GM21723 (cell line): ENCODE measurements at regions not wholly inside any gene's neighbourhood (a gene's known extent, or its start where the extent isn't known, plus 50 kb on each side); places are given as distances from the start of the nearest gene placed in this dataset.
"Not testable (repeated sequence)": the region's sequence is repeated elsewhere in the genome, so short reads cannot be mapped to it uniquely, and the experiment has no call there.

Experiments used
- ATAC-seq: cut with Tn5 transposase; IDR thresholded peaks from one replicate; pipeline ENCODE4 v1.9.1; 2021; ENCODE audit warnings: mild to moderate bottlenecking, moderate library complexity; ENCODE audit not compliant: unreplicated experiment

- no peak for ATAC-seq
Measured at GRCh38 chr14:86780876-86781510, 1212.0 kb downstream of the GALC start.

DNA sequence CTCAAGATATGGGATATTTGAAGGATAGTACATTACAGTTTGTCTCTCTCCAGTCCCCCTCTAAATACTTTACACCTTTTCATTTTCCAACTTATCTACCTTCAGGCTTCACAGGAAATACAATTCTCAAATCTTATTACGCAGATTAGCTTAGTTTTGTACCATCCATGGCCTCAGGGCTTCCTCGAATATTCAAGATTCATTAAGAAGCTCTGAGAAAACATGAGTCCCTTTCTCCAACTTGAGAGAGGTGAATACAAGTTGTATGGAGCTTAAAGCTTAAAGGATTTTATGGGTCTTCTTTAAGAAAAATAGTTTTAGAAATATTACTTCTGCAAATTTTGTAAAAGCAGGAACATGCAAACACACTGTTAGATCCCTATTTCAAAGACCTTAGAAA, 1212.5 kb downstream of the GALC start:
- ATAC-seq, result no peak

GRCh38 chr14:86779416-86779815, 1213.6 kb downstream of the GALC start:
- ATAC-seq, result no peak

DNA sequence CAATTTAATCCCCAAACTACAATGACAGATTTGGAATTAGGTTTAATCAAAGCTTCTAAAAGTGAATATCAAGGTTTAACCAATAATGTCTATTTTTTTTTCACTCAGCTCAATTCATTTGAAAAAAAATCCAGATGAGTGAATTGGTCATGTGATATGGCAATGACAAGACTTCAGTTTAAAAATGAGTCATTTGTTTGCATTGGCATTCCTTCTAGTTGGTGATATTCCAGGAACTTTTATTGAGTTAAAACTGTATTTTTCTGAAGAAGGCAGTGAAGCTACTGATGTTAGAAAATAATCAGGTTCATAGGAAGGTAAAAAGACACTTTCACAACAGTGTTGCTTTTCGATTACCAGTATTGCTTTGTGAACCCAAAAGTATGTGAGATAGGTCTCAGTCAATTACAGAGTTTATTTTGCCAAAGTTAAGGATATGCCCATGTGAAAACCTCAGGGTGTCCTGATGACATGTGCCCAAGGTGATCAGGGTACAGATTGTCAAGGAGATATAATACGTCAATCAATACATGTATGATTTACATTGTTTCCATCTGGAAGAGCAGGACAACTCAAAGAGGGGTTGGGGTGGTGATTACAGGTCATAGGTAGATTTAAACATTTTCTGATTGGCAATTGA, 1214.9 kb downstream of the GALC start:
- ATAC-seq, result no peak

DNA sequence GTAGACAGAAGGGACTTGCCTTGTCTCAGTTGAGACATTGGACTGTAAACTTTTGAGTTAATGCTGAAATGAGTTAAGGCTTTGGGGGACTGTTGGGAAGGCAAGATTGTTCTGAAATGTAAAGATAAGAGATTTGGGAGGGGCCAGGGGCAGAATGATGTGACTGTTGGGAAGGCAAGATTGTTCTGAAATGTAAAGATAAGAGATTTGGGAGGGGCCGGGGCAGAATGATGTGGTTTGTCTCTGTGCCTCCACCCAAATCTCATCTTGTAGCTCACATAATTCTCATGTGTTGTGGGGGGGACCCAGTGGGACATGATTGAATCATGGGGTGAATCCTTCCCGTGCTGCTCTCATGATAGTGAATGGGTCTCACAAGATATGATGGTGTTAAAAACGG, 1217.1 kb downstream of the GALC start:
- ATAC-seq, result not testable (repeated sequence)

- no peak for ATAC-seq
Measured at GRCh38 chr14:86774916-86775315, 1218.1 kb downstream of the GALC start.

- no peak for ATAC-seq
Measured at GRCh38 chr14:86772075-86772474, 1220.9 kb downstream of the GALC start.

- ATAC-seq, result no peak
Measured at GRCh38 chr14:86770186-86770585, 1222.8 kb downstream of the GALC start.

DNA sequence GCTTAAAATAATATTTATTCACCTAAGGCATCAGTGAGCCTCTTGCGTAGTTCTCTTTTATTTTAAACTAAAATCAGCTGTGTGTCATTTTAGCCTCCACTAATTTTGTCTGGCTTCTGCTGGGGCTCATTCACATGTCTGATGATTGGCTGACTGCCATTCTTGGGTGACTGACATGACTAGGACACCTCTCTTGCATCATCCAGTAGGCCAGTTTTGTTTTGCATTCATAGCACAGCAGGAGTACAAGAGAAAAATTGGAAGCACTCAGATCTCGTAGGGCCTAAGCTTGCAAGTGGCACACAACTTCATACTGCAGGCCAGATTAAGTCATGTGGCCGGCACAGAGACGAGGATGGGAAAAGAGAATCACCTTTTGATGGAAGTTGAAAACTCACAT, 1226.5 kb downstream of the GALC start:
- no peak for ATAC-seq

- no peak for ATAC-seq
Measured at GRCh38 chr14:86761611-86762010, 1231.4 kb downstream of the GALC start.

DNA sequence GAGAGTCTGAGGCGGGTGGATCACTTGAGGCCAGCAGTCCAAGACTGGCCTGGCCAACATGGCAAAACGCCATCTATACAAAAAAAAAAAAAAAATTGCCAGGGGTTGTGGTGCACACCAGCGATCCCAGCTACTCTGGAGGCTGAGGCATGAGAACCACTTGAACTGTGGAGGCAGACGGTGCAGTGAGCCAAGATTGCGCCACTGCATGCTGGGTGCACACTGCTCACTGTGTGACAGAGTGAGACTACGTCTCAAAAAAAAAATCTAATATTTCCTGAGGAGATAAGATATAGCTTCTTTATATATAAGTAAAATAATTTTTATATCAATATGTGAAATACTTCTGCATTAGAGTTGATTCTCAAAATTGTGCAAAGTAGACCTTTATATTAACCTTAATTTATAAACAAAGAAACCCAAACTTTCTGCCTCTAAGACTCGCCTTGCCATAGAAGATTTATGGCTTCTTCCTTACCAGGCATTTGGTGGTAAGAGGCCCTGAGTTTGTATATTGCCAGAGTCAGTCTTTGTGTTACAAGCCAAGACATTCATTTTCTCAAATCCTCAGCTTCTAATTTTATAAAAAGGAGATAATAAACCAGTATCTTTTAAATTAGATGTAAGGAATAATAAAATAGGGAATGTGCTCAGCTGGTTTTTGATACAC, 1226.7 kb downstream of the FLRT2 start:
- ATAC-seq, result no peak

- ATAC-seq, result not testable (repeated sequence)
Measured at GRCh38 chr14:86750488-86750887, 1220.5 kb downstream of the FLRT2 start.

GRCh38 chr14:86739761-86740160, 1209.8 kb downstream of the FLRT2 start:
- no peak for ATAC-seq

DNA sequence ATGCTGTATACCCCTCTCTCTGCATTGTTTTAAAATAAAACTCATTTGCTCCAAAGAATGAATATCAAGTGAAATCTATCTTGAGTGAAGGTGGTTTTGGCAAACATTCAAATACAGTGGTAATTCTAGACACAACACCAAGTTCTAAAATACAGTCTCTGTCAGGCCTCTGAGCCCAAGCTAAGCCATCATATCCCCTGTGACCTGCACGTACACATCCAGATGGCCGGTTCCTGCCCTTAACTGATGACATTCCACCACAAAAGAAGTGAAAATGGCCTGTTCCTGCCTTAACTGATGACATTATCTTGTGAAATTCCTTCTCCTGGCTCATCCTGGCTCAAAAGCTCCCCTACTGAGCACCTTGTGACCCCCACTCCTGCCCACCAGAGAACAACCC, 1201.5 kb downstream of the FLRT2 start:
- not testable (repeated sequence) for ATAC-seq

DNA sequence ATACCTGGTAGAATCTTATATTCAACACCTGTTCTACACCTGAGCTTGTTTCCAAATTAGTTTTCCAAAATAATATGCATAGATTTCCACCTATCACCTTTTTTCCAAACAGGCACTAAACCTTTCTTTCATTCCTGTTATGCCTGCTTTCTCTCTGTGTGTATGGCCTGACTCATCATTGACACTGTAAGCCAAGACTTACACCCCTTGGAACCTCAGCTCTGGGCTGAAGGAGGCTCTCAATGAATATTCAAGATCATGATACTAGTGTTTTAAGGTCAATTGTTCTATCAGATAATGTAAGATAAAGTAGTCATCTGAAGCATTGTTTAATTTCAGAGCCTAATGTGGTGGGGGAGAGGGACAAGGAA, 1193.3 kb downstream of the FLRT2 start:
- ATAC-seq, result no peak

DNA sequence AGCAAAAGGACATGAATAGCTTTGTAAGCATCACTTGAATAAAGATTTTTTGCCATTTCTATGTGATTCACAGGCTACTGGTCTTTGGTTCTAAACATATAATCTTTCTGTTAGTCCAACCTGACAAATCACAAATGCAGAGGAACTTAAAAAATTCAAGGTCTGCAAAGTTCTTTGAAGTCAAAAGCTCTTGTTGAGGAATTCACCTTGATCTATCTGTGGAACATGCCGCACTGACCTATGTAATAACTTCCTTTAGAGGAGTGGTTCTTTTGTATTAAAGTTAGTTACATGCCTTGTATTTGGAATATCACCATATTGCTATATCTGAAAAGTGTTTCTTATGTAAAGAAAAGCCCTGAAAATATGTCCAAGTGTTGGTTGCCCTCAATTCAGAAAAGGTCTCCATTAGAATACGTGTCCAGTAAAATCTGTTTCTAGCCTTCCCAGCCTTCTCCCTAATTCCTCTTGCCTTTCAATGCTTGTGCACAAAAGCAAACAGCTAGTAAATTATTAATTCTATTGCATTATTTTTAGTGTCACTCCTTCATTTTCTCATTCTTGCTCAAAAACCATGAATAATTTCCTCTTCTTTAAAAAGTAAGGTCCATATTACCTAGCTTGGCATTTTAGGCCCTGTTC, 1192.8 kb downstream of the FLRT2 start:
- ATAC-seq, result no peak

- no peak for ATAC-seq
Measured at GRCh38 chr14:86714575-86714974, 1184.6 kb downstream of the FLRT2 start.

DNA sequence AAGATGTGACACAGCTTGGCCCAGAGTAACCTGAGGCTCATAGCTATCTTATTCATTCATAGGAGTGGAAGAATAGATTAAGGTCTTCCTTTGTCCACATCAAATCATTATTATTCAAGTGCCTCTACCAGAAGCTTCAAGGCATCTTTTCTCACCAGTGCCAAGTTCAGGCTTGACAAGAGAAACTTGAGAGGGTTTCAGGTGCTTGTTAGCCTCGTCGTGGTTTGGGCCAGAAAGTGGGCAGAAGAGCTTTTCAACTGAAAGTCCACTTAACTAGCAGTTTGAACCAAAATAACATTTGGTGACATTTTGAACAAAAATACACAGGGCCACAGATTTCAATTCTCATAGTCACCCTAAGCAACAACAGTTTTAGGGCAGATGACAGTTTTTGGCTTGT, 1184.2 kb downstream of the FLRT2 start:
- ATAC-seq, result no peak

DNA sequence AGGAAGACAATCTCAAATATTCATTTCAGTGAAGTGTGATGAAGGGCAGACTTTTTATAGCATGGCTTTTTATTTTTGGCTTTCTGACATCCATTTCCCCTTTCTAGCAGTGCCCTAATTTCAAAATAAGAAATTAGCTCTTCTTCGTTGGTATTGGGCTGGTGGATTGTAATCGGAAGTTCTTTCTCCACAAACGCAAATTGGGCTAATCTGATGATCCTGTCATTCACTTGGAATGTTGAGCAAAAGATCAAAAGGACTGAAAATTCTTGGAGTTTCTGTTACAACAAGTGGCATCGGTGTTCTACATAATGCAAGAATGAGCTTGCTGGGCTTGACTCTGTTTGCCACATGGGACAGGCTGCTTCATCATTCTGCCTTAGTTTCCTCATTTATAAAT, 1182.8 kb downstream of the FLRT2 start:
- no peak for ATAC-seq

- ATAC-seq, result no peak
Measured at GRCh38 chr14:86712176-86712575, 1182.2 kb downstream of the FLRT2 start.

DNA sequence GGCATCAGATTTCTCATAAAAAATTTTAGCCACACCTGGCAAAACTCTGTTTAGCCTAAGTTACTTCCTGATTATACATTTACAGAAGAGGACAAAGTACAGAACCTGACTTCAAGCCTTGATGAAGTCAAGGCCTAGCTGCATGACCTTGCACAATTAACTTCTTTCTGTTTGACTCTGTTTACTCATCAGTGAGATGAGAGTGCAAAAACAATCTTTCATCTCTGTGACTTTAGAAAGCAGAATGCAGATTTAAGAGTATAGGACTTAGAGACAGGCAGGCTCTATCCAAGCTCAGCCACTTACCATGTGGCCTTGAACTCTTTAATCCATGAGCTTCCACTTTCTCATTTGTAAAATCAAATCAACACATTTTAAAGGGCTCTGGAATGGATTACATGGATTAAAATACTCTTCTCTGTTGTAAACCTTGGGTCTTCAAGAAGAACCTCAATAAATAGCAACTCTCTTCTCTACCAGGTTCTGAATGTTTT, 1178.9 kb downstream of the FLRT2 start:
- ATAC-seq, result no peak

DNA sequence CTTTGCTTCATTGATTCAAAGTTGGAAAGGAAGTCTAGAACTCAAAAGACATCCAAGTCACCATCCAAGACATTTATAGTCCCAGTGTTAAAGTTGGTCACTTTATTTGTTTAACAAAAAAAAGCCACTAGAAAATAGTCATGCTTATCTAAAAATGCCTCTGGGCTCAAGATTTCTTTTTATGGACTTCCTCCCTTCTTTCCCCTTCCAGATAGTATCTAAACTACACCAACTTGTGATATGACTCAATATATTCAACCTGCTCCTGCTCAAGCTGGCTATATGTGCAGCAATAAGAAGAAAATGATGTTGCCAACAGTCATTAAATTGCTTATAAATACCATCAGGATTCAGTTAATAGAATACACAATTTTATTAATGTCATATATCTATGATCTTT, 1177.1 kb downstream of the FLRT2 start:
- ATAC-seq, result no peak
